ENCODE measurements at regions not wholly inside any gene's neighbourhood (a gene's known extent, or its start where the extent isn't known, plus 50 kb on each side); places are given as distances from the start of the nearest gene placed in this dataset.
"Not testable (repeated sequence)": the region's sequence is repeated elsewhere in the genome, so short reads cannot be mapped to it uniquely, and the experiment has no call there.

DNA sequence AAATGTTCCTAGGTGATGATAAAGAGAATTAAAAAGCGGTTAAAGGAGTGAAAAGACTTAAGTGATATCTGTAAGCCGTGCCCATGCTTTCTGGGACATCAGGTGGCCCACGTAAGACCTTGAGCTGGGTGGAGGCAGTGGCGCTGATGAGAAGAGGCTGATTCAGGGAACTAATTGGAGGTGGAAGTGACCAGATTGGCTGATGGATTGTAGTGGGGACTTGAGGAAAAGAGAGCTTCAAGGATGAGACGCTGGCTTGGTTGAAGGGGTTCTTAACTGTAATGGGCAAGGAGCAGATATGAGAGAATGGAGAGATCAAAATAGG is 69.1 kb upstream of the EP300 start:
- CTCF ChIA-PET, result interaction anchor here (1.4 to 2.7 kb wide), 3 partner anchors 10 to 215 kb away, joined by 3 to 16 read pairs (median 5); no protein-coding TSS in a partner anchor
- Mint-ChIP-seq H3K9me3 (no peaks in the 10 kb centered on the region), H3K4me1 (peaks cover 25% of the 10 kb centered on the region), H3K27me3 (peaks cover 14% of the 10 kb centered on the region), H3K27ac (peak overlapping the region; percentile 94), H3K36me3 (ENCODE audit: low read depth) (peaks cover 2% of the 10 kb centered on the region), H3K4me3 (peak overlapping the region; percentile 73)
- no peak for DNase-seq
- POLR2A ChIA-PET, result no interaction called here

- Mint-ChIP-seq H3K27ac (no peak overlapping the region), H3K27me3 (peaks cover 11% of the 10 kb centered on the region), H3K4me1 (no peaks in the 10 kb centered on the region), H3K9me3 (no peaks in the 10 kb centered on the region), H3K4me3 (no peak overlapping the region), H3K36me3 (ENCODE audit: low read depth) (no peaks in the 10 kb centered on the region)
- DNase-seq, result no peak
- ChIA-PET CTCF (interaction anchor here (1.1 kb wide), 1 partner anchor 209 kb away, joined by 3 read pairs; no protein-coding TSS in a partner anchor), POLR2A (no interaction called here)
Measured at GRCh38 chr22:41028841-41029240, 63.6 kb upstream of the EP300 start.

DNA sequence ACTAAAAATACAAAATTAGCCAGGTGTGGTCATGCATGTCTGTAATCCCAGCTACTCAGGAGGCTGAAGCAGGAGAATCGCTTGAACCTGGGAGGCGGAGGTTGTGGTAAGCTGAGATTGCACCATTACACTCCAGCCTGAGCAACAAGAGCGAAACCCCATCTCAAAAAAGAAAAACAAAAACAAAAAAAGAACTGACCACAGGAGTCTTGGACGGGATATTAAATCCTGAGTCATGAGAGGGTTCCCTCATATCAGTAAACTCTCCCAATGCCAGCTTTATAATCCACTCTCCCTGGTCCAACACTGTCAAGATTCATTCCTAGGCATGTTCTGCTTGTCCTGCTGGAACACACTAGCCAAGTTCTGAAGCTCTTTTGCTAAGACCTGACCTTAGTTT is 61.5 kb upstream of the EP300 start:
- H3K27me3 Mint-ChIP-seq, result peaks cover 4% of the 10 kb centered on the region
- DNase-seq, result no peak
- no peaks in the 10 kb centered on the region for H3K36me3 Mint-ChIP-seq (ENCODE audit: low read depth)
- no peak overlapping the region for H3K4me3 Mint-ChIP-seq
- CTCF ChIA-PET, result interaction anchor here (0.6 to 4.9 kb wide), 4 partner anchors 8 to 59 kb away, joined by 3 to 16 read pairs (median 4); no protein-coding TSS in a partner anchor
- no peaks in the 10 kb centered on the region for H3K4me1 Mint-ChIP-seq
- POLR2A ChIA-PET, result no interaction called here
- no peaks in the 10 kb centered on the region for H3K9me3 Mint-ChIP-seq
- H3K27ac Mint-ChIP-seq, result no peak overlapping the region

- Mint-ChIP-seq H3K4me3 (no peak overlapping the region), H3K4me1 (no peaks in the 10 kb centered on the region), H3K9me3 (no peaks in the 10 kb centered on the region), H3K36me3 (ENCODE audit: low read depth) (no peaks in the 10 kb centered on the region), H3K27me3 (peaks cover 2% of the 10 kb centered on the region), H3K27ac (no peak overlapping the region)
- POLR2A ChIA-PET, result no interaction called here
- CTCF ChIA-PET, result interaction anchor here (0.6 to 4.9 kb wide), 2 partner anchors 12 to 277 kb away, joined by 3 to 16 read pairs; no protein-coding TSS in a partner anchor
- no peak for DNase-seq
Measured at GRCh38 chr22:41034706-41035105, 57.7 kb upstream of the EP300 start.

DNA sequence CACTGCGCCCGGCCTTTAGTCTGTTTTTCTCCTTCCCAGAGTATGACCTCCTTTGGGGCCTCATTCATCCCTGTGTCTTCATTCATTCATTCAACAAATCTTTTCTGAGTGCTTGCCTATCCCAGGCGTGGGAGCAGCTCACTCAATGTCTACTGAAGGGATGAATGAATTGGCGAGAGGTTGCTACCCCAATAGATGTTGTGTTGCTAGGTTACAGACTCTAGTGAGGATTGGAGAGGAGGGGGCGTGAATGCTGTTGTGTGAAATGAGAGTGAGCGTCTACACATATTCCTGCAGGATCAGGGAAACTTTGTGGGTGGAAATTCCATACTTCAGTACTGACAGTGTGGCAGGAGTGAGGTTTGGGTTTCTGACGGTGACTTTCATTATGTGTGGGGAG is 55.5 kb upstream of the EP300 start:
- Mint-ChIP-seq H3K27me3 (peaks cover 2% of the 10 kb centered on the region), H3K9me3 (no peaks in the 10 kb centered on the region), H3K27ac (no peak overlapping the region), H3K36me3 (ENCODE audit: low read depth) (no peaks in the 10 kb centered on the region), H3K4me1 (no peaks in the 10 kb centered on the region), H3K4me3 (no peak overlapping the region)
- ChIA-PET POLR2A (no interaction called here), CTCF (interaction anchor here (0.6 kb wide), 2 partner anchors 12 to 68 kb away, joined by 3 to 4 read pairs; no protein-coding TSS in a partner anchor)
- no peak for DNase-seq

GRCh38 chr22:41038732-41039131 is 53.7 kb upstream of the EP300 start:
- ChIA-PET CTCF (interaction anchor here (0.5 kb wide), 1 partner anchor 644 kb away, joined by 3 read pairs; no protein-coding TSS in a partner anchor), POLR2A (no interaction called here)
- no peaks in the 10 kb centered on the region for H3K36me3 Mint-ChIP-seq (ENCODE audit: low read depth)
- H3K27me3 Mint-ChIP-seq, result peaks cover 2% of the 10 kb centered on the region
- no peak overlapping the region for H3K4me3 Mint-ChIP-seq
- H3K27ac Mint-ChIP-seq, result no peak overlapping the region
- no peaks in the 10 kb centered on the region for H3K4me1 Mint-ChIP-seq
- DNase-seq, result no peak
- H3K9me3 Mint-ChIP-seq, result no peaks in the 10 kb centered on the region

GRCh38 chr22:41039641-41040040 is 52.8 kb upstream of the EP300 start:
- POLR2A ChIA-PET; H3K36me3 Mint-ChIP-seq (ENCODE audit: low read depth); H3K27me3 Mint-ChIP-seq; CTCF ChIA-PET; H3K27ac Mint-ChIP-seq; H3K9me3 Mint-ChIP-seq; H3K4me3 Mint-ChIP-seq; H3K4me1 Mint-ChIP-seq; DNase-seq: not testable (repeated sequence)

DNA sequence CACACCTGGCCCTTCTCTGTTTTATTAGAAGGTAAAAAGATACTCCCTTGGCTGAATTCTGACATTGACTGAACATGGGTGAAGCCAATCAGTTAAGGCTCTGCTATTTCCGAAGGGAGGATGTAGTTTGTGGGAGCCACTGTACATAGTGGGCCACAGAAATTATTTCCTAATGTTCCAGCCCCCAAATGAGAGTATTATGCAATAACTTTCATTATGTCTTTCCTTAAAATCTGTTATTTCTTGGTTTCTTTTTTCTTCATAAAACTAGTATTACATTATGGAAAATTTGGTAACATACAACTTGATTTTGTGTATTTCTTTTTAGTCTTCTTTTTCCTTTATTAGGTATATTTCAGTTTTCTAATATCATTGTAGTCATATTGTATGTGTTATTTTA is 51.9 kb upstream of the EP300 start:
- Mint-ChIP-seq H3K4me3 (no peak overlapping the region), H3K4me1 (no peaks in the 10 kb centered on the region), H3K9me3 (no peaks in the 10 kb centered on the region), H3K27me3 (peaks cover 2% of the 10 kb centered on the region), H3K36me3 (ENCODE audit: low read depth) (no peaks in the 10 kb centered on the region), H3K27ac (no peak overlapping the region)
- ChIA-PET POLR2A (no interaction called here), CTCF (interaction anchor here (0.6 kb wide), 1 partner anchor 69 kb away, joined by 3 read pairs; no protein-coding TSS in a partner anchor)
- DNase-seq, result no peak

- Mint-ChIP-seq H3K4me1 (no peaks in the 10 kb centered on the region), H3K9me3 (no peaks in the 10 kb centered on the region), H3K27me3 (peaks cover 2% of the 10 kb centered on the region), H3K27ac (no peak overlapping the region), H3K36me3 (ENCODE audit: low read depth) (no peaks in the 10 kb centered on the region), H3K4me3 (no peak overlapping the region)
- CTCF ChIA-PET, result no interaction called here
- no peak for DNase-seq
- POLR2A ChIA-PET, result no interaction called here
Measured at GRCh38 chr22:41041532-41041931, 50.9 kb upstream of the EP300 start.
